GM12873 (cell line): ENCODE measurements at regions not wholly inside any gene's neighbourhood (a gene's known extent, or its start where the extent isn't known, plus 50 kb on each side); places are given as distances from the start of the nearest gene placed in this dataset.

ENCODE experiments used
- CTCF ChIP-seq: IDR thresholded peaks from 2 replicates; pipeline ENCODE4 v1.5.1; 2012; ENCODE audit warnings: low read depth, mild to moderate bottlenecking, moderate library complexity, low read length, control low read depth; ENCODE audit not compliant: insufficient read depth; ENCODE audit errors: missing control alignments

- TF ChIP-seq CTCF, result no peak
Measured at GRCh38 chr5:72034770-72035169, 72.5 kb upstream of the MAP1B start.

- no peak for TF ChIP-seq CTCF
Measured at GRCh38 chr5:72035831-72036230, 71.4 kb upstream of the MAP1B start.

- TF ChIP-seq CTCF, result no peak
Measured at GRCh38 chr5:72036951-72037350, 70.3 kb upstream of the MAP1B start.

- no peak for TF ChIP-seq CTCF
Measured at GRCh38 chr5:72040513-72040912, 66.8 kb upstream of the MAP1B start.

GRCh38 chr5:72041654-72042053 is 65.6 kb upstream of the MAP1B start:
- TF ChIP-seq CTCF, result no peak

GRCh38 chr5:72042097-72042496 is 65.2 kb upstream of the MAP1B start:
- TF ChIP-seq CTCF, result no peak

- TF ChIP-seq CTCF, result no peak
Measured at GRCh38 chr5:72045692-72046091, 61.6 kb upstream of the MAP1B start.
